ENCODE measurements at regions not wholly inside any gene's neighbourhood (a gene's known extent, or its start where the extent isn't known, plus 50 kb on each side); places are given as distances from the start of the nearest gene placed in this dataset.

- H3K4me1 ChIP-seq (ENCODE audit: control insufficient read depth in 3 of 3, insufficient read depth in 3 of 3, low read length in 3 of 3) = peaks cover 0 to 4% (median 0%) of the 10 kb centered on the region in 3 donors
- H3K9ac ChIP-seq (ENCODE audit: low read depth in 1 of 3, low read length in 3 of 3) = no peak overlapping the region
- H3K27ac ChIP-seq (ENCODE audit: low read depth, low read length) = no peak overlapping the region
- H3K27me3 ChIP-seq (ENCODE audit: control insufficient read depth in 3 of 3, insufficient read depth in 3 of 3, low read length in 3 of 3) = peaks cover 15 to 34% (median 26%) of the 10 kb centered on the region in 3 donors
- no peak overlapping the region for H3K4me3 ChIP-seq (ENCODE audit: low read length in 3 of 3)
- no peaks in the 10 kb centered on the region for H3K9me3 ChIP-seq (ENCODE audit: control insufficient read depth in 3 of 3, low read length in 3 of 3)
- H3K36me3 ChIP-seq (ENCODE audit: control insufficient read depth in 3 of 3, insufficient read depth in 3 of 3, low read length in 3 of 3) = no peaks in the 10 kb centered on the region
Measured at GRCh38 chr14:94867209-94867608, 97.3 kb upstream of the GSC start.

GRCh38 chr14:94864387-94865195, 94.7 kb upstream of the GSC start:
- Histone ChIP-seq H3K27ac (ENCODE audit: low read depth, low read length) (no peak overlapping the region), H3K4me3 (ENCODE audit: low read length in 3 of 3) (no peak overlapping the region), H3K9me3 (ENCODE audit: control insufficient read depth in 3 of 3, low read length in 3 of 3) (no peaks in the 10 kb centered on the region), H3K27me3 (ENCODE audit: control insufficient read depth in 3 of 3, insufficient read depth in 3 of 3, low read length in 3 of 3) (peaks cover 22 to 37% (median 37%) of the 10 kb centered on the region in 3 donors), H3K36me3 (ENCODE audit: control insufficient read depth in 3 of 3, insufficient read depth in 3 of 3, low read length in 3 of 3) (no peaks in the 10 kb centered on the region), H3K9ac (ENCODE audit: low read depth in 1 of 3, low read length in 3 of 3) (no peak overlapping the region), H3K4me1 (ENCODE audit: control insufficient read depth in 3 of 3, insufficient read depth in 3 of 3, low read length in 3 of 3) (peaks cover 0 to 4% (median 0%) of the 10 kb centered on the region in 3 donors)

DNA sequence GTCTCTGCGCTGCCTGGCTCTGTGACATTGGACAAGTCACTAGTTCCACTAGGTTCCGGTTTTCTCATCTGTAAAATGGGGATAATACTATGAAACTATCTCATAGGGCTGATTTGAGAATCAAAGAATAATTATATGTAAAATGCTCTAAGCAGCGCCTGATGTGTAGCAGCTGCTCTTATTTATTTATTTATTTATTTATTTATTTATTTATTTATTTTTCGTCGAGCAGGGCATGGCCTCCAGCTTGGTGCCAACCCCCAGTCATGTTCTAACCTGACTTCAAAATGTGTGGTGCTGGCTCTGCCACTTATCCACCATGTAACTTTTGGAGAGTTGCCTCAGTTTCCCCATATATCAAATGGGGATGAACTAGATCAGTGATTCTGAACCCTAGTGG, 93.5 kb upstream of the GSC start:
- Histone ChIP-seq H3K27me3 (ENCODE audit: control insufficient read depth in 3 of 3, insufficient read depth in 3 of 3, low read length in 3 of 3) (peaks cover 22 to 39% (median 38%) of the 10 kb centered on the region in 3 donors), H3K9ac (ENCODE audit: low read depth in 1 of 3, low read length in 3 of 3) (no peak overlapping the region), H3K27ac (ENCODE audit: low read depth, low read length) (no peak overlapping the region), H3K36me3 (ENCODE audit: control insufficient read depth in 3 of 3, insufficient read depth in 3 of 3, low read length in 3 of 3) (no peaks in the 10 kb centered on the region), H3K9me3 (ENCODE audit: control insufficient read depth in 3 of 3, low read length in 3 of 3) (no peaks in the 10 kb centered on the region), H3K4me1 (ENCODE audit: control insufficient read depth in 3 of 3, insufficient read depth in 3 of 3, low read length in 3 of 3) (peaks cover 0 to 4% (median 0%) of the 10 kb centered on the region in 3 donors), H3K4me3 (ENCODE audit: low read length in 3 of 3) (no peak overlapping the region)

- Histone ChIP-seq H3K9ac (ENCODE audit: low read depth in 1 of 3, low read length in 3 of 3) (peak overlapping the region in 1 of 3 donors; percentile 16), H3K27me3 (ENCODE audit: control insufficient read depth in 3 of 3, insufficient read depth in 3 of 3, low read length in 3 of 3) (peaks cover 13 to 22% (median 17%) of the 10 kb centered on the region in 3 donors), H3K9me3 (ENCODE audit: control insufficient read depth in 3 of 3, low read length in 3 of 3) (peaks cover 0 to 4% (median 0%) of the 10 kb centered on the region in 3 donors), H3K4me1 (ENCODE audit: control insufficient read depth in 3 of 3, insufficient read depth in 3 of 3, low read length in 3 of 3) (peaks cover 0 to 3% (median 0%) of the 10 kb centered on the region in 3 donors), H3K36me3 (ENCODE audit: control insufficient read depth in 3 of 3, insufficient read depth in 3 of 3, low read length in 3 of 3) (no peaks in the 10 kb centered on the region), H3K4me3 (ENCODE audit: low read length in 3 of 3) (no peak overlapping the region), H3K27ac (ENCODE audit: low read depth, low read length) (no peak overlapping the region)
Measured at GRCh38 chr14:94857950-94858349, 88.0 kb upstream of the GSC start.

GRCh38 chr14:94853920-94854319, 84.0 kb upstream of the GSC start:
- no peaks in the 10 kb centered on the region for H3K36me3 ChIP-seq (ENCODE audit: control insufficient read depth in 3 of 3, insufficient read depth in 3 of 3, low read length in 3 of 3)
- no peak overlapping the region for H3K27ac ChIP-seq (ENCODE audit: low read depth, low read length)
- H3K4me1 ChIP-seq (ENCODE audit: control insufficient read depth in 3 of 3, insufficient read depth in 3 of 3, low read length in 3 of 3) = peaks cover 0 to 3% (median 0%) of the 10 kb centered on the region in 3 donors
- H3K9ac ChIP-seq (ENCODE audit: low read depth in 1 of 3, low read length in 3 of 3) = no peak overlapping the region
- peaks cover 1 to 9% (median 4%) of the 10 kb centered on the region in 3 donors for H3K27me3 ChIP-seq (ENCODE audit: control insufficient read depth in 3 of 3, insufficient read depth in 3 of 3, low read length in 3 of 3)
- H3K4me3 ChIP-seq (ENCODE audit: low read length in 3 of 3) = no peak overlapping the region
- H3K9me3 ChIP-seq (ENCODE audit: control insufficient read depth in 3 of 3, low read length in 3 of 3) = peaks cover 0 to 4% (median 0%) of the 10 kb centered on the region in 3 donors

- Histone ChIP-seq H3K27me3 (ENCODE audit: control insufficient read depth in 3 of 3, insufficient read depth in 3 of 3, low read length in 3 of 3) (peaks cover 0 to 3% (median 0%) of the 10 kb centered on the region in 3 donors), H3K36me3 (ENCODE audit: control insufficient read depth in 3 of 3, insufficient read depth in 3 of 3, low read length in 3 of 3) (no peaks in the 10 kb centered on the region), H3K9ac (ENCODE audit: low read depth in 1 of 3, low read length in 3 of 3) (peak overlapping the region in 1 of 3 donors; percentile 33), H3K4me1 (ENCODE audit: control insufficient read depth in 3 of 3, insufficient read depth in 3 of 3, low read length in 3 of 3) (no peaks in the 10 kb centered on the region), H3K4me3 (ENCODE audit: low read length in 3 of 3) (no peak overlapping the region), H3K27ac (ENCODE audit: low read depth, low read length) (no peak overlapping the region), H3K9me3 (ENCODE audit: control insufficient read depth in 3 of 3, low read length in 3 of 3) (peaks cover 0 to 9% (median 0%) of the 10 kb centered on the region in 3 donors)
Measured at GRCh38 chr14:94850309-94851211, 80.6 kb upstream of the GSC start.

GRCh38 chr14:94844593-94845152, 74.8 kb upstream of the GSC start:
- Histone ChIP-seq H3K27me3 (ENCODE audit: control insufficient read depth in 3 of 3, insufficient read depth in 3 of 3, low read length in 3 of 3) (no peaks in the 10 kb centered on the region), H3K4me3 (ENCODE audit: low read length in 3 of 3) (no peak overlapping the region), H3K27ac (ENCODE audit: low read depth, low read length) (no peak overlapping the region), H3K36me3 (ENCODE audit: control insufficient read depth in 3 of 3, insufficient read depth in 3 of 3, low read length in 3 of 3) (no peaks in the 10 kb centered on the region), H3K9ac (ENCODE audit: low read depth in 1 of 3, low read length in 3 of 3) (no peak overlapping the region), H3K9me3 (ENCODE audit: control insufficient read depth in 3 of 3, low read length in 3 of 3) (peaks cover 0 to 5% (median 0%) of the 10 kb centered on the region in 3 donors), H3K4me1 (ENCODE audit: control insufficient read depth in 3 of 3, insufficient read depth in 3 of 3, low read length in 3 of 3) (no peaks in the 10 kb centered on the region)

GRCh38 chr14:94840467-94840866, 70.6 kb upstream of the GSC start:
- no peaks in the 10 kb centered on the region for H3K4me1 ChIP-seq (ENCODE audit: control insufficient read depth in 3 of 3, insufficient read depth in 3 of 3, low read length in 3 of 3)
- no peaks in the 10 kb centered on the region for H3K36me3 ChIP-seq (ENCODE audit: control insufficient read depth in 3 of 3, insufficient read depth in 3 of 3, low read length in 3 of 3)
- no peak overlapping the region for H3K9ac ChIP-seq (ENCODE audit: low read depth in 1 of 3, low read length in 3 of 3)
- H3K27ac ChIP-seq (ENCODE audit: low read depth, low read length) = no peak overlapping the region
- H3K27me3 ChIP-seq (ENCODE audit: control insufficient read depth in 3 of 3, insufficient read depth in 3 of 3, low read length in 3 of 3) = no peaks in the 10 kb centered on the region
- H3K9me3 ChIP-seq (ENCODE audit: control insufficient read depth in 3 of 3, low read length in 3 of 3) = no peaks in the 10 kb centered on the region
- H3K4me3 ChIP-seq (ENCODE audit: low read length in 3 of 3) = no peak overlapping the region

DNA sequence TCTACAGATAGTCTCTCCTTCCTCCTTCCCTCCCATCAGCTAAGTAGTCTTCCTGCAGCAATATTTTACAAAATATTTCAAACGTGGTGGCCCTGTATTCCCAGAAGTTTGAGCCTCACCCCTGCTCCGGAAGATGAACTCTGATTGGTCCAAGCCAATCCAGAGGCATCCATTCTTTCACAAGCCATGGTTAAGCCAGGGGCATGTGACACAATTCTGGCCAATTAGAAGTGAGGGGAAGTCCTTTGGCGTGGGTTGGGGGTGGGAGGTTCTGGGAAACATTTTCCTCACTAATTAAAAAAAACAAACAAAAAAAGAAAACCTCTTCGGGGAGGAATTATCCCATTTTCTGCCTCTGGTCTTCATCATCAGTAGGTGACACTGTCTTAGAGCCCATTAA, 69.4 kb upstream of the GSC start:
- Histone ChIP-seq H3K4me1 (ENCODE audit: control insufficient read depth in 3 of 3, insufficient read depth in 3 of 3, low read length in 3 of 3) (no peaks in the 10 kb centered on the region), H3K27me3 (ENCODE audit: control insufficient read depth in 3 of 3, insufficient read depth in 3 of 3, low read length in 3 of 3) (no peaks in the 10 kb centered on the region), H3K27ac (ENCODE audit: low read depth, low read length) (no peak overlapping the region), H3K36me3 (ENCODE audit: control insufficient read depth in 3 of 3, insufficient read depth in 3 of 3, low read length in 3 of 3) (no peaks in the 10 kb centered on the region), H3K9ac (ENCODE audit: low read depth in 1 of 3, low read length in 3 of 3) (no peak overlapping the region), H3K4me3 (ENCODE audit: low read length in 3 of 3) (no peak overlapping the region), H3K9me3 (ENCODE audit: control insufficient read depth in 3 of 3, low read length in 3 of 3) (no peaks in the 10 kb centered on the region)
